ENCODE measurements at regions not wholly inside any gene's neighbourhood (a gene's known extent, or its start where the extent isn't known, plus 50 kb on each side); places are given as distances from the start of the nearest gene placed in this dataset.

DNA sequence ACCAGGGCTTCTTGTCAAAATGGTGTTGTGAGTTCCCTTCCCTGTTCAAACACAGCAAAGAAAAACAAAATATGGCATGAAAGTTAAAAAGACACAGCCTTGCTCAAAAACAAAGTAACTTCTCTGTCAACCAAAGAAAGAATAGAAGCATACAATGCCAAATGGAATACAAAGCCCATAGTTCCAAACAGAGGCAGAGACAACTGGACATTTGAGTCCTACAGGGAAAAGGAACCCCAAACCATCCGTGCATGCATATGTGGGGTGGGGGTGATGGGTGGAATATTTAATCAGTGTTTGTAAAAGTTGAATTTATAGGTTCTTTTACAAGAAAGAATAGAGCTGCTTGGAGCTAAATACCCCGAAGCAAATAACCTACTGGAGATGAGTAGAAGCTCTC lies 218.7 kb downstream of the FAM76B start (continued):
- TF ChIP-seq MXI1 (IDR thresholded peaks at IDR 0.05; ENCODE audit: low read depth, low read length) = no peak
- no peak for TF ChIP-seq TAF1 (IDR thresholded peaks at IDR 0.05; ENCODE audit: borderline replicate concordance, low read depth, low read length)
- no peak for TF ChIP-seq MEF2A (IDR thresholded peaks at IDR 0.05; ENCODE audit: borderline replicate concordance, low read depth)
- TF ChIP-seq, protein P1, sequence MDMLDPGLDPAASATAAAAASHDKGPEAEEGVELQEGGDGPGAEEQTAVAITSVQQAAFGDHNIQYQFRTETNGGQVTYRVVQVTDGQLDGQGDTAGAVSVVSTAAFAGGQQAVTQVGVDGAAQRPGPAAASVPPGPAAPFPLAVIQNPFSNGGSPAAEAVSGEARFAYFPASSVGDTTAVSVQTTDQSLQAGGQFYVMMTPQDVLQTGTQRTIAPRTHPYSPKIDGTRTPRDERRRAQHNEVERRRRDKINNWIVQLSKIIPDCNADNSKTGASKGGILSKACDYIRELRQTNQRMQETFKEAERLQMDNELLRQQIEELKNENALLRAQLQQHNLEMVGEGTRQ (IDR thresholded peaks at IDR 0.05; ENCODE audit: borderline replicate concordance, low read depth, low read length) = no peak
- TF ChIP-seq GATA2 (CRISPR knock-in tag; IDR thresholded peaks at IDR 0.05) = no peak

DNA sequence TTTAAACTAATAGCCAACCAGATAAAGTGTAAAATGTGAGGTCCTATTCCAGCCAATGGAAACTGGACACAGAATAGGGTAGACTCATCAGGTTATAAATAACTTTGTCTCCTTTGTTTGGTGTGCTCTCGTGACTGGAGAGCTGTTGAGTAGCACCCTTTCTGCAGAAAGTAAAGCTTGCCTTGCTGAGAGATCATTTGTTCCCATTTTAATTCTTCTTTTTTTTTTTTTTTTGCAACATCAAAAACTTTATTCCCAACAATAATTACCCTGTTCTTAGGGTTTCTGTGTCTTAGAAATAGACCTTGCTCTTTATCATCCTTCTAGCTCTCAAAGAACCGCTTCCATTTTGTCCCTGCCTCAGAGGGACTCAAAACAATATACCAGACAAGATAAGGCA lies 220.4 kb downstream of the FAM76B start:
- Histone ChIP-seq H3F3A (replicated peaks; ENCODE audit: insufficient read depth) (no peaks in the 10 kb centered on the region), H3K9me3 (no peaks in the 10 kb centered on the region), H4K20me1 (ENCODE audit: insufficient read depth) (no peaks in the 10 kb centered on the region), H3K9me2 (no peaks in the 10 kb centered on the region), H3K79me2 (ENCODE audit: insufficient read depth) (no peaks in the 10 kb centered on the region), H3K4me2 (no peak overlapping the region), H3K36me3 (replicated peaks in 1 of 2; ENCODE audit: control insufficient read depth in 1 of 2, insufficient read depth in 2 of 2, low read length in 1 of 2) (no peaks in the 10 kb centered on the region), H3K9ac (no peak overlapping the region), H3K27ac (ENCODE audit: low read depth in 2 of 2, low read length in 1 of 2) (no peak overlapping the region), H3K4me3 (ENCODE audit: low read depth in 2 of 2, low read length in 1 of 2) (no peak overlapping the region), H3K27me3 (ENCODE audit: insufficient read depth) (no peaks in the 10 kb centered on the region), H3K4me1 (ENCODE audit: control insufficient read depth in 1 of 2, insufficient read depth in 2 of 2, low read depth in 1 of 2, low read length in 1 of 2) (peaks cover 4% of the 10 kb centered on the region in 2 experiments; a peak in 3 of 4 replicates), H2AFZ (ENCODE audit: low read depth) (no peak overlapping the region)
- no peak for DNase-seq
- WGBS (ENCODE audit: low lambda C conversion rate) = 21% methylated on average over 2 of the region's 2 CpGs
- CTCF ChIA-PET = no interaction called here
- TF ChIP-seq MEF2A (IDR thresholded peaks at IDR 0.05; ENCODE audit: borderline replicate concordance, low read depth) = no peak
- no peak for TF ChIP-seq RCOR1 (IDR thresholded peaks at IDR 0.05; ENCODE audit: low read length)
- TF ChIP-seq YY1 (IDR thresholded peaks at IDR 0.05; ENCODE audit: low read depth) = no peak
- no peak for TF ChIP-seq FOXM1 (IDR thresholded peaks at IDR 0.05; ENCODE audit: low read depth)
- no peak for TF ChIP-seq POLR2AphosphoS5 (IDR thresholded peaks at IDR 0.05; ENCODE audit: low read depth, low read length)
- no peak for TF ChIP-seq SMC3 (IDR thresholded peaks at IDR 0.05; ENCODE audit: low read depth, low read length)
- no peak for TF ChIP-seq FOXJ3 (CRISPR knock-in tag; IDR thresholded peaks at IDR 0.05)
- TF ChIP-seq, protein P2, sequence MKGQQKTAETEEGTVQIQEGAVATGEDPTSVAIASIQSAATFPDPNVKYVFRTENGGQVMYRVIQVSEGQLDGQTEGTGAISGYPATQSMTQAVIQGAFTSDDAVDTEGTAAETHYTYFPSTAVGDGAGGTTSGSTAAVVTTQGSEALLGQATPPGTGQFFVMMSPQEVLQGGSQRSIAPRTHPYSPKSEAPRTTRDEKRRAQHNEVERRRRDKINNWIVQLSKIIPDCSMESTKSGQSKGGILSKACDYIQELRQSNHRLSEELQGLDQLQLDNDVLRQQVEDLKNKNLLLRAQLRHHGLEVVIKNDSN (IDR thresholded peaks at IDR 0.05; ENCODE audit: borderline replicate concordance, low read depth) = no peak
- POLR2A ChIA-PET = no interaction called here

DNA sequence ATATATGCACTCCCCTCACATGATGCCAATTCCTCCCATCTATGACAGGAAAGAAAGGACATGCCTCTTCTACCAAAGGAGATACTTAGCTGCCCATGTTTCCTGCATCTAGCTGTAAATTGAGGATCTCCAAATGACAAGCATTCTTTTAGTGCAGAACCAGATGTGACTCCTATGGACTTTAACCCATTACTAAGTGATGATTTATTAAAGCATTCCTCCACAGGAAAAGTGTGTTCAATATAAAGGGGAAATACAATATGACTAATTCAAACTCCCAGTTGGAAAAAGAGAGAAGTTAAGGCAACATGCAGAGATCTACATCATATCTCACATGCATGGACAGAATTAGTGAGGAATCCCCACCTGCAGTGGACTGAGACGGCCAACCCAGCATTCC lies 221.3 kb downstream of the FAM76B start:
- no peaks in the 10 kb centered on the region for H3K27me3 ChIP-seq (ENCODE audit: insufficient read depth)
- no peak overlapping the region for H2AFZ ChIP-seq (ENCODE audit: low read depth)
- peaks cover 4% of the 10 kb centered on the region in 2 experiments; a peak in 3 of 4 replicates for H3K4me1 ChIP-seq (ENCODE audit: control insufficient read depth in 1 of 2, insufficient read depth in 2 of 2, low read depth in 1 of 2, low read length in 1 of 2)
- no peak for DNase-seq
- WGBS (ENCODE audit: low lambda C conversion rate) = 44% methylated on average over 1 of the region's 1 CpG
- H3K9ac ChIP-seq = no peak overlapping the region
- CTCF ChIA-PET = interaction anchor here (0.7 to 1.9 kb wide), 2 partner anchors 10 to 22 kb away, joined by 3 to 5 read pairs; no protein-coding TSS in a partner anchor
- no peaks in the 10 kb centered on the region for H4K20me1 ChIP-seq (ENCODE audit: insufficient read depth)
- H3K27ac ChIP-seq (ENCODE audit: low read depth in 2 of 2, low read length in 1 of 2) = no peak overlapping the region
- no peak overlapping the region for H3K4me3 ChIP-seq (ENCODE audit: low read depth in 2 of 2, low read length in 1 of 2)
- no peaks in the 10 kb centered on the region for H3K36me3 ChIP-seq (replicated peaks in 1 of 2; ENCODE audit: control insufficient read depth in 1 of 2, insufficient read depth in 2 of 2, low read length in 1 of 2)
- no peaks in the 10 kb centered on the region for H3K79me2 ChIP-seq (ENCODE audit: insufficient read depth)
- POLR2A ChIA-PET = no interaction called here
- no peak overlapping the region for H3K4me2 ChIP-seq
- H3K9me2 ChIP-seq = no peaks in the 10 kb centered on the region
- H3K9me3 ChIP-seq = no peaks in the 10 kb centered on the region
- no peaks in the 10 kb centered on the region for H3F3A ChIP-seq (replicated peaks; ENCODE audit: insufficient read depth)
- no peak for TF ChIP-seq TEAD4 (IDR thresholded peaks at IDR 0.05; ENCODE audit: borderline replicate concordance, insufficient read depth)
- no peak for TF ChIP-seq RCOR1 (IDR thresholded peaks at IDR 0.05; ENCODE audit: low read length)
- TF ChIP-seq, protein P1 (IDR thresholded peaks at IDR 0.05; ENCODE audit: borderline replicate concordance, low read depth, low read length) = no peak
- TF ChIP-seq, protein P2 (IDR thresholded peaks at IDR 0.05; ENCODE audit: borderline replicate concordance, low read depth) = no peak
- TF ChIP-seq POLR2AphosphoS5 (IDR thresholded peaks at IDR 0.05; ENCODE audit: low read depth, low read length) = no peak
- TF ChIP-seq, protein P3, sequence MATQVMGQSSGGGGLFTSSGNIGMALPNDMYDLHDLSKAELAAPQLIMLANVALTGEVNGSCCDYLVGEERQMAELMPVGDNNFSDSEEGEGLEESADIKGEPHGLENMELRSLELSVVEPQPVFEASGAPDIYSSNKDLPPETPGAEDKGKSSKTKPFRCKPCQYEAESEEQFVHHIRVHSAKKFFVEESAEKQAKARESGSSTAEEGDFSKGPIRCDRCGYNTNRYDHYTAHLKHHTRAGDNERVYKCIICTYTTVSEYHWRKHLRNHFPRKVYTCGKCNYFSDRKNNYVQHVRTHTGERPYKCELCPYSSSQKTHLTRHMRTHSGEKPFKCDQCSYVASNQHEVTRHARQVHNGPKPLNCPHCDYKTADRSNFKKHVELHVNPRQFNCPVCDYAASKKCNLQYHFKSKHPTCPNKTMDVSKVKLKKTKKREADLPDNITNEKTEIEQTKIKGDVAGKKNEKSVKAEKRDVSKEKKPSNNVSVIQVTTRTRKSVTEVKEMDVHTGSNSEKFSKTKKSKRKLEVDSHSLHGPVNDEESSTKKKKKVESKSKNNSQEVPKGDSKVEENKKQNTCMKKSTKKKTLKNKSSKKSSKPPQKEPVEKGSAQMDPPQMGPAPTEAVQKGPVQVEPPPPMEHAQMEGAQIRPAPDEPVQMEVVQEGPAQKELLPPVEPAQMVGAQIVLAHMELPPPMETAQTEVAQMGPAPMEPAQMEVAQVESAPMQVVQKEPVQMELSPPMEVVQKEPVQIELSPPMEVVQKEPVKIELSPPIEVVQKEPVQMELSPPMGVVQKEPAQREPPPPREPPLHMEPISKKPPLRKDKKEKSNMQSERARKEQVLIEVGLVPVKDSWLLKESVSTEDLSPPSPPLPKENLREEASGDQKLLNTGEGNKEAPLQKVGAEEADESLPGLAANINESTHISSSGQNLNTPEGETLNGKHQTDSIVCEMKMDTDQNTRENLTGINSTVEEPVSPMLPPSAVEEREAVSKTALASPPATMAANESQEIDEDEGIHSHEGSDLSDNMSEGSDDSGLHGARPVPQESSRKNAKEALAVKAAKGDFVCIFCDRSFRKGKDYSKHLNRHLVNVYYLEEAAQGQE (IDR thresholded peaks at IDR 0.05; ENCODE audit: low read depth, low read length) = no peak
- no peak for TF ChIP-seq CHD2 (IDR thresholded peaks at IDR 0.05; ENCODE audit: low read length, partially characterized antibody)
- no peak for TF ChIP-seq TAF1 (IDR thresholded peaks at IDR 0.05; ENCODE audit: borderline replicate concordance, low read depth, low read length)
- TF ChIP-seq FOSL2 (IDR thresholded peaks at IDR 0.05; ENCODE audit: borderline replicate concordance, low read depth) = no peak
